Stimulated activated CD8-positive, alpha-beta memory T cell treated with anti-CD3 and anti-CD28 coated beads, Interleukin-7, amount 100 ng/mL, for 48 hours (primary cell): ENCODE measurements at regions not wholly inside any gene's neighbourhood (a gene's known extent, or its start where the extent isn't known, plus 50 kb on each side); places are given as distances from the start of the nearest gene placed in this dataset.

Source experiments
- DNase-seq, 2 donors: peaks; one replicate each; pipeline ENCODE4 v3.0.0-alpha.2; 2020; ENCODE audit warnings: low read depth in 1 of 2; ENCODE audit errors: extremely low read depth in 1 of 2

DNA sequence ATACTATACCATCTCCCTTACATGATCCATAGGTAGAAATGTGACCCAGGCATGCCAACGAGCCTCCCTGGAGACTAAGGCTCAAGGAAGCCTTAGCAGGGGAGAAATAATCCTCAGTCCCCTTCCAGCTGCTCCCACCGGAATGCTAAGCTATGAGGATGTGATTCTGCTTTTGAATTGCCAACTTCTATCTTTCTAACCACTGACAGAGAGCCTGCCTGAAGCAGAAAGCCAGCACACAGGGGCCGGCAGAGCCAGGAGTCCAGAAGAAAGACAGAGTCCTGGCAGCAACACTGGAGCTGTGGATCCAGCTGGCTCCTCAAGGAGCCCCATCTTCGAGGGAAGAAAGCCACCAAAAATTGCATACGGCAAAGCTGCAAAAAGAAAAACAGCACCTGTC, 579.6 kb upstream of the CDH5 start:
- DNase-seq = no peak

DNA sequence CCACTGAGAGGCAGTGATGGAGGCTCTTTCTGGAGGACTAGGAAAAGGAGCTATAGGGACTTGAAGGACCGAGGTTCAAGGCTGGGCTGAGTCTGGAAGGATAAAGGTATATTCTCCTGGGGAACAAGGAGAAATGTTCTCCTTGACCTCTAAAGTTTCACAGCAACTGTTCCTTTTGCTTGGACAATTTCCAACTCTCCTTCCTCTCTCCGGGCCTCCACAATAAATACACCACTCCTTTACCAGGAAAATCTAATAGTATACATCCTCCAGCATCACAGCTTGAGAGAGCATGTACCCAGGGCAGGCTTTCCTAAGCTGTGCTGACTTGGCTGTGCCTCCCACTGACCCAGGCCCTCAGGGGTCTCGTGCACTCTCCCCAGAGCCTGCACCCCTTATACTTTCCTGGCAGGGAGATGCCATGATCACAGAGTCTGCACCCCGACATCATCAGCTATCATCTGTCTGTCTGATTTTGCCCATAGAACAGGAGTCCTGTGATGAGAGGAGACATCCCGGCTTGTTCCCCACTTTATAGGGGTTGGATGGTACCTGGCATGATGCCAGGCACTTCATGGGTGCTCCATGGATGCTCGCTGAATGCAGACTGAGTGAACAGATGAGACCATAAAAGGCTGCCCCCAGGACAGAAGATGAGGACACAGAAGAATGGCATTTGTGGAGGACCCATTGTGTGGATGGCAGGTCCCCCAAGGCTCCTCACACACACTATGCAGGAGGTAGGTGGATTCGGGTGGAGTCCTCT, 582.6 kb upstream of the CDH5 start:
- no peak for DNase-seq

DNA sequence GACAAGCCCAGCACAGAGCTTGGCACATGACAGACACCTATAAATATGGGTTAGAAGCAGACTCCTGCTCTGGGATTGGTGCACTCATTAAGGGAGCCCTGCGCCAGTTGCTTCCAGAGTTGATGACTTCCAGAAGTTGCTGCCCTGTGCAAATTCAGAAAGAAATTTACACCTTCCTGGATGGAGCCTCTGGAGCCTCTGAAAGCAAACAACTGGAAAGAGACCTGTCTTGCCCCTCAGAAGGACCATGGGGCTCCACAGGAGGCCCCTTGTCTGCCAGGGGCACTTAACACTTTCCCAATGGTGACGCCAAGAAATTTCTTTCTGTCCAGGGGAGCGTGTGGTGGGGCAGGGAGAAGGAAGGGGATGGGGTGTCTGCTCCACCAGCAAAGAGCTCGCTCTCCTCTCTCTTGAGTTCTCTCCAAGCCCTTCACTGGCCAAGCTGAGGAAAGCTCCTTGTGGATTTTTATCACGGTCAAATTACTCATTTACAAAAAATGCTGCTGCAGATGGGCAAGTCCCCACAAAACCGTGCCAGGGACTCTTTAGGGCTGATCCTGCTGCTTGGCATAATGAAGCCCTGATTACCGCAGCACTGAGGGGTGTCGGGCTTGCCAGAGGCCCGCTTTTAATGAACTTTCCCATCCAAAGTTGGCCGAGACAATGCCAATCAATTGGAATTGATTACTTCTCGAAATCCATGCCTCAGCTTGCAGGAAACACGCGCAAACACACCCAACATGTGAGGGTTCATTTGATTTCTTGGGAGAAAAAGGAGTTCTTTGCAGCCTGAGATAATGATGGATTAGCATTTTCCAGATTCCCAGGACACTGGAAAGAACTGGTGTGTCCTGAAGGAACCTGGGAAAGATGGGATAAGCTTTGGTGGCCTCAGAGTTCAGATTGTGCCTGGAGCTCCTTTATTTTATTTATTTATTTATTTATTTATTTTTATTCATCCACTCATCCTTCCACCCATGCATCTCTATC, 583.6 kb upstream of the CDH5 start:
- DNase-seq = no peak

DNA sequence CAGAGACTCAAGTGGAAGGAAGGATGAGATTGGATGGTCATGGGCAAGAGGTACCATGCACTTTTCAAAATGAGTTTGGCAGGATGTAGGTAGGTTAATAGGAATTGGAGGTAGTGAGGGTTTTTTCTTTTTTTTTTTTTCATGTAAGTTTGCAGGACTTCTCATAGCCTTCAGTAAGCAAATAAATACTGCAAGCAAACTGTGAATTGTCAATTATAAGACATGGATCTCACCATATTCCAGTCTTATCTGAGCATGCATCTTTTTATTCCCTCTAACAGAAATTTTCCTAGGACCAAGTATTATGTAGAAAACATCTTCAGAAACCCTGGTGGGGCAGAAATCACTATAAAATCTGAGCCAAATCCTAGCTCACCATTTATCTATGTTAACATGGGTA, 584.6 kb upstream of the CDH5 start:
- DNase-seq = no peak

DNA sequence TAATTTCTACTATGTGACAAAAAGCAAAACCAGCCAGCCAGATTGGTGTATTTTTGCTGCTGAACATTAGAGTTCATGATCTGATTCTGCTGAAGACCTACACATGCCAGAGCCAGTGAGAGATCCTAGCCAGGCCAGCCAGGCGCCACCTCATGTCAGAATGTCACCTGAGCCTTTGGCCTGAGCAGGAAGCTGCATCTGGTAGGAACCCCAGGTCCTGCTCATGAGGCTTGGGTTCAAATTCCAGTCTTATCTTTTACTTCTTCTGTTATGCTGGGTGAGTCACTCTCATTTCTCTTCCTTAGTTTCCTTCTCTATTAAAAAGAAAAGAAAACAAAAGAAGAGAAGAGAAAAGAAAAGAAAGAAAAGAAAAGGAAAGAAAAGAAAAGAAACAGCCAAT, 585.1 kb upstream of the CDH5 start:
- no peak for DNase-seq

DNA sequence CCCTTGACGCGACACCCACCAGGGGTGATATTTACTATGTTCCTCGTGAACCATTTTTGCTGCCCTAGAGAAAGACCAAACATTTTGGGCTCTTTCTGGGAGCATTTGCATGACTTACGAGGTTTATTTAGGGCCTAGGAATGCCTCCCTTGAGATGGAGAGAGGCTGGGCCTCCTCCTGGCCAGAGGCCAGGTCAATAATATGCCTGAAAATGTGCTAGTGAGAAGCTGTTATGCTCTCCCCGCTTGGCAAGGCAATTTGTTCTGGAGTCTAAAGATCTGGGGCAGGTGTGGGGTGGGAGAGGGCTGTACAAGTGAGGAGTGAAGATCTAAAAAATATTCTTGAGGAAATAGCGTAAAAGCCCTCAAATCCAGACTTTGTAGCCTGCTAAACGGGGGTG, 587.3 kb upstream of the CDH5 start:
- no peak for DNase-seq

DNA sequence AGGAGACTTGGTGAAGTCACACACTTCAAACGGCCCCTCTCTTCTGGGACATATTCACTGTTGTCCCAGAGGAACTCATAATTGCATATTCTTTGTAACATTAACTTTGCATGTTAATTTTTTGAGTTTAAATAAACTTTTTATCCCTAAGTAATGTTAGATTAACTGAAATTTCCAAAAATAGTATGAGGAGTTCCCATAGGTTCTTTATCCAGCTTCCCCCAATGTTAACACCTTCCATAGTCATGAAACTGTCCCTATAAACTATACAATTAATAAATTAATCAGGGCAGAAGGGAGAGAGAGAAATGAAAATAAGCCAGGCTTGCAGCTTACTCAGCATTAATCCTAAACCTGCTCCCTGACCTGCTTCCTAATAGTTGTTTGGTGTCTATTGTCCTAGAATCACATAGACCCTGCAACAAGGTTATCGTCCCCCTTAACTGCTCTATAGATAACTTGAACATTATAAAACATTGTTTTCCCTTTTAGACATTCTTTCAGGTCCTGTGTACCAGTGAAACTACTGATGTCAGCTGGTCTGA, 589.8 kb upstream of the CDH5 start:
- no peak for DNase-seq

DNA sequence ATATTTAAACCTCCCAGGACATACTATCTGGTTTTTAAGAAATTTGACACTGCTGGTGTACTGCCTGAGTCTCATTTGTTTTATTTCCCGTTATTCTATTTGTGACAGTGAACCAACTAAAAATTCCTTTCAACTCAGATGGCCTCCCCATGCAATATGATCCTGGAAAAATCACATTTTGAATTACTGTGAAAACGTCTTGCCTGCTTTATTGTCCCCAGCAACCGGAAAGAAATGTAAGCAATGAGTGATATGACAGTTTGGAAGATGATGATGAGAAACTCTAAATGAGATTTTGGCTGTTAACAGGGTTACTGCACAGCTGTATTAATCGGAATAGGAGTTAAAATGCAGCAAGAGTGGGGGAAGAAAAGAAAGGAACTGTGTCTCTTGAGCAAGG, 590.7 kb upstream of the CDH5 start:
- no peak for DNase-seq

DNA sequence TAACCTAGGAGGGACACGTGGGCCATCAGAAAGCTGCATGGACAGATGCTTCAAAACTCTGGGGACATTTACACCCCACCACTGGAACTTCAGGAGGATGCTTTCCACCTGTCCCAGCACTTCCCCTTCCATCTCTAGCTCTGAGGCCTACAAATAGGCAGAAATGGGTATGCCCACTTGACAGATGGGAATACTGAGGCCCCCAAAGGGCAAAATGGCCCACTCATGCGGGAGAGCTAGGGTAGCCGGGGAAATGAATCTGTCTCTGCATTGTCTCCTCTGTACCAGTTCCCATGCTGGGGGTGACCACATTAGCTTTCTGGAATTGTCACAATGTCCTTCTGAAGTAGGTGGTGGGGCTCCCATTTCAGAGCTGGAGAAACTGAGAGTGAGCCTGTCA, 592.1 kb upstream of the CDH5 start:
- no peak for DNase-seq

DNA sequence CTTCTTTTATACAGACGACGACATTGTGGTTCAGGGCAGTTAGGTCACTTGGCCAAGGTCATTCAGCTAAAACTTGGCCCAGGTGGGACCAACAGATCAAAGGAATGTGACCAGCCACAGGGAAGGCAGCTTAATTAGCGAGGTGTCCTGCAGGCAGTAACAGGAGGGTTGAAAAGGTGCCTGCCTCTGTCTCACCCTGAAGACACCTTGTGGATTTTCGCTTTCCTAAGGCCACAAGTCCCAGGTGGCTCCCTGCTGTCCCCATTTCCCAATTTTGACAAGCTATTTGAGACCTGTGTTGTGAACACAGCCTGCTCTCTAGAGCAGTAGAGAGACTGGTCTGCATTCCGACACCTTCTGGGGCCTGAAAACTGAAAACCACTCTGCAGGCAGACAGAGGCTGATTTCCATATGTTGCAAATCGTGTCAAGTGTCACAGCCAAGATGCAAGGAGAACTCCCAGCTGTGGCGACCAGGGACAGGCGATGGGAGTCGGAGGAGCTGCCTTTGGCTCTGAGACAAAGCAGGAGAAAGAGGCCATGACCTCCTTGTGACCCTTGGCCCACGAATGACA, 593.1 kb upstream of the CDH5 start:
- no peak for DNase-seq

DNA sequence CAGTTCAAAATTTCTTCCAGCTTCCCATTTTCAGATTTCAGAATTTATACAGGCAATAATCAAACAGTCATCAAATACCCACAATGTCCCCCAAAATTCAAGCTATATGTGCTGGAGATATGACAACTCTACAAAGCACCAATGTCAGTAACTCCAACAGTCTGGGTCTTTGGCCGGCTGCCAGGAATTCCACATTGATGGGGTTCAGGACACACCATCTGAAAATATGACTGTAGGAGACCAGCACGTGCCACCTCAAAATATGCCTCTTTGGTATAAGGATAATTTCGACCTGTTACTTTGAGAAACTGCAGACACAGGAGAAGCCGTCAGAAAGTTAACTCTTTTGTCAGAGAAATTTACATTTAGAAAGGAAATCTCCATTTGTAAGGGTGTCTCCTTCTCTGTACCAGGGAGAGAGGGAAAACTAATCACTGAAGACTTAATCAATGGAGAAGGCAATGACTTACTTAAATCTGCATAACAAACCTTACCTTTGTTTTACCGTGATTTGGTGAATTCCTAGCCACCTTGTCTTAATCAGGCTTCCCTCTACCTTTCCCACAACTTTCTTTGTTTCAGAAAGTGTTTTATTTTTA, 594.3 kb upstream of the CDH5 start:
- no peak for DNase-seq

DNA sequence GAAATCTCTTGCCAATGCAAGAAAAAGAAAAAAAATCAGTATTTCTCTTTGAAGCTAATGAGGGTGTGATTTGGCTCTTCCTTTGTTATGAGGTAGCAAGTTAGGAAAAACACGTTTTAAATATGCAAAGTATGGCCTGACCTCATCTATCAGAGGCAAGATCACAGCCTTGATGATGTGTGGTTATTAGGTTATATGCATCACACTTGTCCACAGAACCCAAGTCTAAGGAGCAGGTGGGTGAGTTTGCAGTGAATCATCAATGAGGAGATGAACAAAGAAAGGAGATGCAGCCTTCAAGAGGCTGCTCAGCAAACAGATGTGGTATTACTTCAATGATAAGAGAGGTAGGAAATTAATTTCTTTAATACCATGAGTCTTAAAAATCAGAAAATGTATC, 594.8 kb upstream of the CDH5 start:
- no peak for DNase-seq

DNA sequence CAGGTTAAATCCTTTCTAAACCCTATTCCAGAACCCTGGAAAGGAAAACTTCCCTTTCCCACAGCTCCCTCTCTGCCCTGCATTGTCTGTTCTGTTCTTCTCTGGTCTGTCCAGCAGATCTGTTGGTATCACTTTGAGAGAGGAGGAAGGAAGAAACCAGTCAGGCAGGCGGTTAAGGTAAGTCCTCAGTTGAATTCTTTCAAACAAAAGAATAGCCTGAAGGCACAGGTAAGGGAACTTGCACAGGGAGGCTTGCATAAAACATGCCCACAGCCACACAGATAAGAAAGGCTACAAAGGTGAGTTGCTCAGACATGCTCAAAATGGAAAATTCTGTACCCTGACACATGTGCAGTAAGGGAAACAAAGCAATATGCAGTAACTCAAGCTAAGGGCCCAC, 595.7 kb upstream of the CDH5 start:
- DNase-seq = no peak

DNA sequence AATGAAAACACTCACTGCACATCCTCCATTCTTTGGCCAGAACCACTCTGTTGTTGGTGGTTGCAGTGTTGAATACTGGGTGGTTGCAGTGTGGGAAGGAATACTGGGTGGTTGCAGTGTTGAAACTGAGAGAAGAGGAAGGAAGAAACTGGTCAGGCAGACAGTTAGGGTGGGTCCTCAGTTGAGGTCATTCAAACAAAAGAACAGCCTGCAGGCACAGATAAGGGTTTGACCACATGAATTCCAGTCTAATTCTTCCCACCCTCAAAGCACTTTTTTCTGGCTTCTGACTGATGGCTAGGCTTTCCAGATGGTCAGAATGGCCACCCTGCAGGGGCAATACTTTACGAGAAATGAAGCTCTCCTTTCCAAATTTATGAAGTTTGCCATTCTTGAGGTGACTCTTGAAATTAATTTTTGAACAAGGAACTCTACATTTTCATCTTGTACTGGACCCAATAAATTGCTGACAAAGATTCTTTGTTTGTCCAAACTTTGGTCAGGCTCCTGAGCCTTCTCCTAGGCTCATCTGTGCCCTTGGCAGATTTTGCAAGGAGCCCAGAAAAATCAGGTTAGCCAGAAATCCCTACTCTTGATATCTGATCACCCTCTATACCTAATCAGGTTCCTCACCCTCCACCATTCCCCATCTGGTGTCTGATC, 596.6 kb upstream of the CDH5 start:
- DNase-seq = no peak

DNA sequence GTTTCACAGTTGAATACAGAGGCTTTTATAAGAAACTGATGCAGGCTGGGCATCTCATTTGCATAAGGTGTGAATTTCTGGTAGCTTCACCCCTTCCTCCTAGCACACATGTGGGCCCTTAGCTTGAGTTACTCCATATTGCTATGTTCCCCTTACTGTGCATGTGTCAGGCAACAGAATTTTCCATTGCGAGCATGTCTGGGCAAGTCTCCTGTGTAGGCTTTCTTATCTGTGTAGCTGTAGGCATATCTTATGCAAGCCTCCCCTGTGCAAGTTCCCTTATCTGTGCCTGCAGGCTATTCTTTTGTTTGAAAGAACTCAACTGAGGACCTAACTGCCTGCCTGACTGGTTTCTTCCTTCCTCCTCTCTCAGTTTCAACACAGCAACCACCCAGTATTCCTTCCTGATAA, 597.4 kb upstream of the CDH5 start:
- DNase-seq = no peak

DNA sequence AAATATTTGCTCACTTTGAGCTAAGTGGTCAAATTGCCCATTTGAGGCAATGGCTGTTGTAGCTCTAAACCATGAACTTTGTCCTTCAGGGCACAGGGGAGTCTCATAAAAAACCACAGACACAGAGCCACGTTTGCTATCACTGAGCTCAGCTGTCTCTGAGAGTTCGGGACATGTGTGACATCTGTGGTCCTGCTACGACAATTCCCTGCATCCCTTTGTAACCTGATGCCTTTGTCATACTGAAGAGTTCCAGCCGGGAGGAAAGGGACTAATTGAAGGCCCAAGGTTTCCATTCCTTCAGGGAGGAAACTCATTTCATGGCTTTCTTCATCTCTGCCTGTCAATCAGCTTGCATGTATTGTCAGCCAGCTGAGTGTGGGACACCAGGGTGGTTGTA, 599.4 kb upstream of the CDH5 start:
- no peak for DNase-seq

DNA sequence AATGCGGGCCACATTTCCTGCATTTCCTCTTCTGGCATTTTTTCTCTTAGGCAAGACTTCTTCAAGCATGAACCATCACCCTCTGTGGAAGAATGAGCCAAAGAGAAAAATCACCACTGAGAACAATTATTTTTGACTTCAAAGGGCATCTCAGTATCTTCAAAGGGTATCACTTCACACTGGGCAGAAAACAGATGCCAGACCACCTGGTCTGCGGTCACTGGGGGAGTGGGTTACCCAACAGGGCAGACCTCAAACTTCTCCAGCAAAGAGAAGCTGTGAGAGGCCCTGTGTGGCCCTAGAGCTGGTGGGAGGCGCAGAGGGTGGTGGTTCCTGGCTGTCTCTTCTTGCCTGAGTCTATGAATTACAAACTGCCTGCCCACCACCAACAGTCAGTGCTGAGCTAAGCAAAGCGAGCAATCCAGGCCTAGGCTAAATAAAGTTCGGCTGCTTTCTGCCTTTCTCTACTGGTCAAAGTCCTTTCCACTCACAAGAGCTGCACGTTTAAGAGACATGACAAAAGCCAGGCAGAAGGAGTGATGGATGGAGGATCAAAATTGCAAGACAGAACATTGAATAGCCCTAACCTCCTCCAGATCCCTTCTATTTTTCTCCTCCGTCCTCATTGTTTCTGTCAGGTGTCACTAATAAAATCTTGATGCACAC, 602.7 kb upstream of the CDH5 start:
- no peak for DNase-seq

DNA sequence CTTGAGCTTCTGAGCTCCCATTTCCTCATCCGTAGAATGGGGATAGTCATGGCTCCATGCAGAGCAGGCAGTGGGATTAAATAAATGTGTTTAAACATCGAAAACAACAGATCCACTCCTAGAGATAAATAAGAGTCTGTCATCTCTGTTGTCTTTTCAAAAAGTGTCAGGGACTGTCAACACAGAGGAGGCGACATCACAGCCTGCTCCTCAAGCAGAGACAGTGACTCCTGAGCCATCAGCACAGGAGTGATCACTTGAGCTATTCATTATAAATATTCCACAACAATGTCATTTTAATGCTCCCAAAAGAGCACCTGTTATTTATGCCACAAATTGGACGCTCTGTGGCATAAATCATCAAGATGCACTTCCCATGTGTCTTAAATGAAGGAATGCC, 605.6 kb upstream of the CDH5 start:
- DNase-seq = no peak

DNA sequence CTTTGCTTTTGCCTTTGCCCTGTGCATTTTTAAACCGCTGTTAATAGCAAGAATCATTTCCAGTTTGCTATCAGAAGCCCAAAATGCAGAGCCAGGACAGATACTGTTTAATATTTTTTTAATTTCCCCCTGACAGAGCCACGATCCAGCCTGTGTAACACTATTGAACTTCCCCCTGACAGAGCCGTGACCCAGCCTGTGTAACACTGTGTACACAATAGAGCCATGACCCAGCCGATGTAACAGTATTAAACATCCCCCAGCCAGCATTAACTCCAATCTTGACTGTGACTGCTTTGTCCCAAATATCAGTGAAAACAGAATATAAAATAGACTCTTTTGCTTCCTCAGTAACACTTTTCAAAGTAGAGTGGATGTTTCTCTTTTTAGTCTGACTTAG, 607.9 kb upstream of the CDH5 start:
- no peak for DNase-seq

DNA sequence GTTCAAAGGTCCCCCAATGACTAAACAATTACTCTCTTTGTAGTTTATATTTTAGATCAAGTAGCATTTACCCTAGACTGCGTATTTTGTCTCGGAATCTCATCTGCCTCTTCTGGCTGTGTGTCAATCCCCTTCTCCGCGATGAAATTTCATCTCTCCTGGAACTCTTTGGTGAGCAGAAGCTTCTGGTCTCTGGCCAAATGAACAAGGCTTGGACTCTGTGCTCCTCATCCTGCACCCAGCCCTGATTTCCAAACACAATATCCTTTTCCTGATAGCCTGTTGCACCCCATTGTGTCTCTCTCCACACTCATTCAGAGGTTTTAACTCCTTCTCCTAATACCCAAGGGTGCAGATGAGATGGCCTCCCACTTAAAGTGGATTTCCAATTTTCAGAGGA, 609.4 kb upstream of the CDH5 start:
- no peak for DNase-seq
